NCI-H460 (cell line): ENCODE measurements at regions not wholly inside any gene's neighbourhood (a gene's known extent, or its start where the extent isn't known, plus 50 kb on each side); places are given as distances from the start of the nearest gene placed in this dataset.

Experiments used
- DNase-seq: peaks from one replicate; pipeline ENCODE4 v3.0.0-alpha.2; 2016; ENCODE audit warnings: low read depth; ENCODE audit errors: extremely low read depth

DNA sequence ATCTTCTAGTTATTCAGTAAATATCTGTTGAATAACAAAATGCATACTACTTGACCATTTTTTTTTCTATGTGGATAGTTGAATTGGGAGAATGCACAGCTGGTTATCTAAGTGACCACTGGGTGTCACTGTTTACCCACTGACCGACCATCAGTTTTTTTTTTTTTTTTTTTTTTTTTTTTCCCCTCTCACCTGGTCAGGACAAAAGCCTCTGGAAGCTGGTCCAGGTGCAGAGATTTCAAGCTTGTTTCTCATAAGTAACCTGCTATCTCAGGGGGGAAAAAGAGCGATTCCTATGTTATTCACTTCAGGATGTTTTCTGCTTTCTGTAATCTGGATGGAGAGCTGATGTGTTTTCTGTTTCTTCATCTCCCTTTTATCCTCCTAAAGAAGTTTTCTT lies 256.0 kb downstream of the DCDC2C start:
- peak; percentile 30 for DNase-seq

GRCh38 chr2:3960106-3960505 lies 256.7 kb downstream of the DCDC2C start:
- peak; percentile 15 for DNase-seq

DNA sequence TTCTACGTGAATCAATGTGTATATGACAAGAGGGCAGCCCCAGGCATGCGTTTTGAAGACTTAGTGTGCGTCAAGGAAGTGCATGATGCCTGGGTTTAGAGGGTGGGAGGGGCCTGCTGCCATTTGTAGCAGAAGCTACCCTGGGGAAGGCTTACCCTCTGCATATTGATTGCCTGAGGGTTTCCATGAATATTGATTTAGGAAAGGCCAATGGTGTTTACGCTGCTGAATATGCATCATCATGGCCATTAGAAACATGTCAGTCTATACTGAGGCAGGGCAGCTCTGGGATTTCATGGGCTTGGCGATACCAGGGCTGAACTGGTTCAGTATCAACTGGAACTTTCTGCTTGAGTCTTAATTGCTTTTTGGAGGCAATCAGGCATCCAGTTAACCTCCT lies 259.3 kb downstream of the DCDC2C start:
- DNase-seq, result no peak

- no peak for DNase-seq
These were observed 261.8 kb downstream of the DCDC2C start for GRCh38 chr2:3965211-3965610.

DNA sequence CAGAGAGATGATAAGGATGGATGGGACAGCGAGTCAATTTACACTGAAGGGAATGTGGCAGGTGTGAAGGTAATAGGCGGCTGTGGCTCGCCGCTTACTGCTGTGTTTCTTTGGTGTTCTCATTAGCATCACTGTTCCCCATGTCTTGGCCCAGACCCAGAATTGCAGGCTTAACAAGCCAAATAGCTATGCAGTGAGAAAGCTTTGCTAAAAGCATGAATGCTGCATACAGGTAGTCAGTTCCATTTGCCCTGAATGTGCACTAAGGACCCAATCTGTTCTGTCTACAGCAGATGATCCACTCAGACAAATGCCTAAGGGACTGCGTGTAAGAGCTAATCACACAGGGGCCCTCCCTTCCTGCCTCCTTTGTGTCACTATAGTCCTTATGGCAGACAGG lies 262.6 kb downstream of the DCDC2C start:
- DNase-seq, result no peak

DNA sequence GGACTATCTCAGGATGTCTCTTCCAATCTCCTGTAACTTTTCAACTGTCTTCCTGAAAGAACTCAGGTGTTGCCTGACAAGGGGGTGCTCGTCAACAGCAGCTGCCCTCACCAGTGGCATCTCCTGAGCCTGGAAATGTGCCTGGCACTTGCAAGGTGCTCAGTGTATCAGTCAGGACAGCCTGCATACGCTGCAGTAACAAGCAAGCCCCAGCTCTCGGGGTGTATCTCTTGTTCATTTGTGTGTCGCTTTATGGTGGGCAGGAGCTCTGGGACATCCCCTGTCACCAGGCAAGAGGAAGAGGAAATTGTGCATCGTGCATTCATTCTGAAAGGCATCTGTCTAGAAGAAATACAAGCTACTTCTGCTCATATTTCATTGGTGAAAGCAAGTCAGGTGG lies 263.1 kb downstream of the DCDC2C start:
- DNase-seq, result no peak

DNA sequence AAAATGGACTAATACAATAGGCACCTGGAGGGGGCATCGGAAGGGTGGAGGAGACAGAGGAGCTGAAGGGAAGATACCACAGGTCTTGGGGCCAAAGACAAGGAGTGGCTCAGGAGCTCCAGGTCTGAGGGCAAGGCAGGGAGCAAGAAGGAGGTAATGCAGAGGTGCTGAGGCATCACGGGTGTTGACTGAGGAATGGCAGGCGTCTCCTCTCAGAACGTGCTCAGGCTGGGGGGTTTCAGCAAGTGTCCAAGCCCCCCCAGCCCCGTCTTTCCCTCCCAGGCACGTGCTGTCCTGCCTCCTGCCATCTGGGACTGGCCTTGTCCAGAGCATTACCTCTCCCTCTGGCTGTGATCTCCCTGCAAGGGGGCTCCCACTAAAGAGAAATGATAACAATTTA lies 265.4 kb downstream of the DCDC2C start:
- no peak for DNase-seq

DNA sequence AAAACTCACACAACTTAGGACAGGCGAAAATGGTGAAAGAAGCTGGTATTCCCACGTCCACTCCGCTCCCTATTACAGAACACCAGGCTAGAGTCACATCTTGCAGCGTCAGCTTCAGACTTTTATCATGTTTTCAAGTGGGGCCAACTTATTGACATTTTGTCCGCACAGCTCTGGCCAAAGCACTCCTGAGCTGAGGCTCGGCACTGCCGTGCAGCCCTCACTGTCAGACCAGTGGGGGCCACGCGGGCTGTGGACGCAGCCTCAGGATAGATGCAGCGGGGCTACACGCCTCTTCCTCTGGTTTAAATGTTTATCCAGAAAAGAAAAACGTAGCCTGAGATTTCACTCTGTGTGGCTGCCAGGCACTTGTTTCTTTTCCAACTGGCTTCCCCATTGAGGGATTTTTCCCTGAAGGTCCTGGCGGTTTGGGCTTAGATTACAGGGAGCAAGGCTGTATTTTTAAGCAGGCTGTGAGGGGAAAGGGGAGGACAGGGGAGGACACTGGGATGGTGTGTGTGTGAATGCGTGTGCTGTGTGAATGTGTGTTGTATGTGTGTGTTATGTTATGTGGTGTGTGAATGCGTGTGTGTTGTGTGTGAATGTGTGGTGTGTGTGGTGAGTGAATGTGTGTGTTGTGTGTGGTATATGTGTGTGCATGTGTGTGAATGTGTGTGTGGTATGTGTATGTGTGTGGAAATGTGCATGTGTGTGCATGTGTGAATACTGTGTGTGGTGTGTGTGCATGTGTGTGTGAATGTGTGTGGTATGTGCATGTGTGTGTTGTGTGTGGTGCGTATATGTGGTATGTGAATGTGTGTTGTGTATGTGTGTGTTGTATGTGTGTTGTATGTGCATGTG lies 267.6 kb downstream of the DCDC2C start:
- no peak for DNase-seq

DNA sequence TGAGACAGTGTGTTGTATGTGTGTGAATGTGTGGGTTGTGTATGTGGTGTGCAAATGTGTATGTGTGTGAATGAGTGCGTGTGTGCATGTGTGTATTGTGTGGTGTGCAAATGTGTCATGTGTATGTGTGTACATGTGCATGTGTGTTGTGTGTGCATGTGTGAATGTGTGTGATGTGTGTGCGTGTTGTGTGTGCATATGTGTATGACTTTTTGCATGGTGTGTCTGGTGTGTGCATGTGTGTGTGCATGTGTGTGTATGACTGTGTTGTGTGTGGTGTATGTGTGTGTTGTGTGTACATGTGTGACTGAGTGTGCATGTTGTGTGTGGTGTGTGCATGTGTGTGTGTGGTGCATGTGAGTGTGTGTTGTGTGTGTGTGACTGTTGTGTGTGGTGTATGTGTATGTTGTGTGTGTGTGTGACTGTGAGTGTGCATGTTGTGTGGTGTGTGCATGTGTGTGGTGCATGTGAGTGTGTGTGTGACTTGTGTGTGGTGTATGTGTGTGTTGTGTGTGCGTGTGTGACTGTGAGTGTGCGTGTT lies 268.3 kb downstream of the DCDC2C start:
- no peak for DNase-seq

DNA sequence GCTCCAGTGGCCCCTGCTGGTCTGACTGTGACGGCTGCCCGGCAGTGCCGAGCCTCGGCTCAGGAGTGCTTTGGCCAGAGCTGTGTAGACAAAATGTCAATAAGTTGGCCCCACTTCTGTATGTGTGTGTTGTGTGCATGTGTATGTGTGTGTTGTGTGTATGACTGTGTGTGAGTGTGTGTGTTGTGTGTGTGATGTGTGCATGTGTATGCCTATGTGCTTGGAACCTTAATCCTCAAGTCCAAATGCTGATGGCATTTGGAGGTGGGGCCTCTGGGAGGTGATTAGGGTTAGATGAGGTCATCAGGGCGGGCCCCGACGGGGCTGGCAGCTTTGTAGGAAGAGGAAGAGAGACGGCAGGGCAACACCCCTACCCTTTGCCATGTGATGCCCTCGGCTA lies 269.0 kb downstream of the DCDC2C start:
- no peak for DNase-seq

GRCh38 chr2:3974765-3975164 lies 271.4 kb downstream of the DCDC2C start:
- DNase-seq, result no peak

DNA sequence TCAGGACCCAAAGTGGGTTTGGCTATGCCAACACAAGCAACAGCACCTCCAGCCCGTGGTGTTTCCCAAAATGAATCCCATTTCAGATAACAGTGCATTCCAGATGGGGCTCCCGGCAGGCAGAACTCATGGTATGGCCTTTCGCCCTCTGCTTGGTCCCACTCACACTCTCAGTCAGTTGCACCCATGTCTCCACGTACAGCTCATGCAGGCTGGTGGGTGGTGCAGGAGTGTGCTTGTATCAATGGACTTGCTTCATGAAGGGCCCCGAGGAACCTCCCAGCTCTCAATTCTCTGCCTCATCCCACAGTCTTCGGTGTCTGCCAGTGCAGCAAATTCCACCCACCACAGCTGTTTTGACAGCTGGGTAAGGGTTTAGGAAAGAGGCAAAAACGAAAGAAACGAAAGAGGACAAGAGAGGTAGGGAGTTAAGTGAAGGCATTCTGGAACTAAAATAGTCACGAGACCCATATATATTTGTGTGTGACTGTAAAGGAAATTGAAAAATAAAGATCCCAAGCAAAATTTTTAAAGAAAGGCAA lies 278.1 kb downstream of the DCDC2C start:
- DNase-seq, result no peak

- DNase-seq, result no peak
These were observed 278.8 kb downstream of the DCDC2C start for GRCh38 chr2:3982160-3982559.

DNA sequence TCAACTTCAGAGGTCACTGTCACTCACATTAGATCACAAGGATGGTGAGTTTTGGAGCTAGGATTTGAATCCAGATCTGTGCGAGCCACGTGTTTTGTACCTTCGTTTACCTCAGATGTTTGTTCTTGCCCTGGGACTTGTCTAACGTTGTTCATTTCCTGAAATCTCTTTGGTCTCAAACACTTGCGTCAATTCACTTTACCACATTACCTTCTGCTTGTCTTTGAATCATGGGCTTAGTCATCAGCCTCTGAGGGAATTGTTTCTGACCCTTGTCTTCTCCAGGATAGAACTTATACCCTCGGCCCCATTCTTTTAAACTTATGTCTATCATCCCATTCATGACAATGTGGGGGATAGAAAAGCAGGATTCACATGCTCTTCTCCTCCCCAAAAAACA lies 282.7 kb downstream of the DCDC2C start:
- no peak for DNase-seq

- no peak for DNase-seq
These were observed 283.3 kb downstream of the DCDC2C start for GRCh38 chr2:3986530-3987258.

DNA sequence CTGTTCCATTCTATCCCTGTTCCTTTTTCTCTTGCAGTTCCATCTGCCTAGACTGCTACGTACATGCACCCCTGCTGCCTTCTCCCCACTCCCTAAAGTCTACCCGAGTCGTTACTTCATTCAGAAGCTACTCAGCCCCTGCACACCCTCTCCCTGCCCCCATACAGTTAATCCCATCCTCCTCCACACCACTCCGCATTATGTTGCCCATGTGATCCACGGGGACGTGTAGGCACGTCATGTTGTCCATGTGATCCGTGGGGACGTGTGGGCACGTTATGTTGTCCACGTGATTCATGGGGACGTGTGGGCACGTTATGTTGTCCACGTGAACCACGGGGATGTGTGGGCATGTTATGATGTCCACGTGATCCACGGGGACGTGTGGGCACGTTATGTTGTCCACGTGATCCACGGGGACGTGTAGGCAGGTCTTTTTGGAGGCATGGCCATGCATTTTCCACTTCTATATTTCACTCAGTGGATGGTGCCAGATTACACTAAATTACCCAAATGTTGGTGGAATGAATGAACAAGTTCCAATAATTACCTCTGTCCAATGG lies 299.5 kb downstream of the DCDC2C start:
- no peak for DNase-seq

GRCh38 chr2:4012197-4012596 lies 308.8 kb downstream of the DCDC2C start:
- DNase-seq, result no peak

DNA sequence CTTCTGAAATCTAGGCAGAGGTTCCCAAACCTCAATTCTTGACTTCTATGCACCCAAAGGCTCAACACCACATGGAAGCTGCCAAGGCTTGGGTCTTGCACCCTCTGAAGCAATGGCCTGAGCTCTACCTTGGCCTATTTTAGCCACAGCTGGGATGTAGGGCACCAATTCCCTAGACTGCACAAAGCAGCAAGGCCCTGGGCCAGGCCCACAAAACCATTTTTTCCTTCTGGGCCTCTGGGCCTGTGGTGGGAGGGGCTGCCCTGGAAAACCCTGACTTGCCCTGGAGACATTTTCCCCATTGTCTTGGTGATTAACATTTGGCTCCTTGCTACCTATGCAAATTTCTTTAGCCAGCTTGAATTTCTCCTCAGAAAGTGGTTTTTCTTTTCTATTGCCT lies 315.2 kb downstream of the DCDC2C start:
- DNase-seq, result no peak

GRCh38 chr2:4020153-4020552 lies 316.8 kb downstream of the DCDC2C start:
- DNase-seq, result peak; percentile 7

GRCh38 chr2:4020649-4021048 lies 317.3 kb downstream of the DCDC2C start:
- no peak for DNase-seq

DNA sequence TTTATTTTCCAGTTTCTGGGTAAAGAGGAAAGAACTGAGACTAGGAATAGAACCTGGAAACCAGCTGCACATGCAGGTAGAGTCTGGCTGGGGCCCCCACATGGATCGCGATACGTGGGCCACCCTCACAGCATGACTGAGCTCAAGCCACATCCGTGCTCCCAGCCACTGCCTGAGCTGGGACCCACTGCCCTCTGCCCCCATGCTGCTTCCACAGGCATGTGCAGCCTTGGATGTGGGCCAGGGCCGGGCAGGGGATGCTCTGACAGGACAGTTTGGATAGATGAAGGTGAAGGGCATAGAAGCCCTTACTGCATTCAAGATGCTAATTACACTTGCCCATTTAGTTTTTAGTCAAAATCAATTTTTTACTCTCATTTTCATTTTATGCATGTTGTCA lies 321.2 kb downstream of the DCDC2C start:
- DNase-seq, result no peak
